Type B pancreatic cell (in vitro differentiated cells): ENCODE measurements at regions not wholly inside any gene's neighbourhood (a gene's known extent, or its start where the extent isn't known, plus 50 kb on each side); places are given as distances from the start of the nearest gene placed in this dataset.

Experiments
- DNase-seq: peaks from one replicate; pipeline ENCODE4 v3.0.0; 2021; ENCODE audit warnings: mixed read lengths; ENCODE audit not compliant: unreplicated experiment; ENCODE audit errors: extremely low spot score
- H3K27ac Mint-ChIP-seq: 2 replicates; pipeline ENCODE4 v1.8.0; 2021; ENCODE audit warnings: mild to moderate bottlenecking, mixed read lengths
- H3K27me3 Mint-ChIP-seq: 2 replicates; pipeline ENCODE4 v1.8.0; 2021; ENCODE audit warnings: mixed read lengths
- H3K36me3 Mint-ChIP-seq: 2 replicates; pipeline ENCODE4 v1.8.0; 2021; ENCODE audit warnings: mixed read lengths
- H3K4me1 Mint-ChIP-seq: one replicate; pipeline ENCODE4 v1.8.0; 2021; ENCODE audit warnings: mixed read lengths; ENCODE audit not compliant: unreplicated experiment
- H3K4me3 Mint-ChIP-seq: 2 replicates; pipeline ENCODE4 v1.8.0; 2021; ENCODE audit warnings: mild to moderate bottlenecking, mixed read lengths
- H3K9me3 Mint-ChIP-seq: 2 replicates; pipeline ENCODE4 v1.8.0; 2021; ENCODE audit warnings: mixed read lengths
- CTCF ChIP-seq: fragments of 200-600 bp; sonication (generic); conservative IDR thresholded peaks from 2 replicates; pipeline ENCODE4 v1.5.0; 2021; ENCODE audit warnings: antibody characterized with exemption, mild to moderate bottlenecking

- Mint-ChIP-seq H3K4me3 (no peak overlapping the region), H3K4me1 (no peaks in the 10 kb centered on the region), H3K27me3 (no peaks in the 10 kb centered on the region), H3K9me3 (no peaks in the 10 kb centered on the region), H3K36me3 (no peaks in the 10 kb centered on the region), H3K27ac (no peak overlapping the region)
- no peak for DNase-seq
- no peak for TF ChIP-seq CTCF
These were observed 334.0 kb upstream of the NT5E start for GRCh38 chr6:85115876-85116275.

- Mint-ChIP-seq H3K36me3 (no peaks in the 10 kb centered on the region), H3K9me3 (no peaks in the 10 kb centered on the region), H3K4me3 (no peak overlapping the region), H3K27me3 (no peaks in the 10 kb centered on the region), H3K4me1 (no peaks in the 10 kb centered on the region), H3K27ac (no peak overlapping the region)
- DNase-seq, result no peak
- no peak for TF ChIP-seq CTCF
These were observed 334.5 kb upstream of the NT5E start for GRCh38 chr6:85115376-85115775.

- H3K27me3 Mint-ChIP-seq, result no peaks in the 10 kb centered on the region
- no peaks in the 10 kb centered on the region for H3K9me3 Mint-ChIP-seq
- H3K4me3 Mint-ChIP-seq, result no peak overlapping the region
- no peak for DNase-seq
- no peak overlapping the region for H3K27ac Mint-ChIP-seq
- no peaks in the 10 kb centered on the region for H3K4me1 Mint-ChIP-seq
- H3K36me3 Mint-ChIP-seq, result no peaks in the 10 kb centered on the region
- TF ChIP-seq CTCF, result no peak
These were observed 335.3 kb upstream of the NT5E start for GRCh38 chr6:85114581-85114935.

GRCh38 chr6:85113934-85114580, 335.8 kb upstream of the NT5E start:
- Mint-ChIP-seq H3K9me3 (no peaks in the 10 kb centered on the region), H3K4me3 (no peak overlapping the region), H3K4me1 (no peaks in the 10 kb centered on the region)

GRCh38 chr6:85112540-85112939, 337.3 kb upstream of the NT5E start:
- H3K9me3 Mint-ChIP-seq, result no peaks in the 10 kb centered on the region
- no peak for TF ChIP-seq CTCF

More at GRCh38 chr6:85113934-85114580, 335.8 kb upstream of the NT5E start:
- Mint-ChIP-seq H3K27me3 (no peaks in the 10 kb centered on the region), H3K27ac (no peak overlapping the region), H3K36me3 (no peaks in the 10 kb centered on the region)
- DNase-seq, result no peak
- TF ChIP-seq CTCF, result no peak

More at GRCh38 chr6:85112540-85112939, 337.3 kb upstream of the NT5E start:
- Mint-ChIP-seq H3K27ac (no peak overlapping the region), H3K27me3 (no peaks in the 10 kb centered on the region), H3K4me3 (no peak overlapping the region), H3K4me1 (no peaks in the 10 kb centered on the region), H3K36me3 (no peaks in the 10 kb centered on the region)
- DNase-seq, result no peak
